Panc1 (cell line): ENCODE measurements at regions not wholly inside any gene's neighbourhood (a gene's known extent, or its start where the extent isn't known, plus 50 kb on each side); places are given as distances from the start of the nearest gene placed in this dataset.

Source experiments
- ATAC-seq: fragments of 200-7000 bp; cut with Tn5 transposase; 2 replicates; pipeline ENCODE4 v1.9.1; 2020; ENCODE audit warnings: mild to moderate bottlenecking, moderate library complexity
- BruUV-seq: library from RNA; stranded (reverse); fragments of 400-500 nt; replicated peaks from 2 replicates; lab custom pipeline; 2021; lab: Mats Ljungman, UMichigan
- CTCF ChIA-PET: fragments of 300-600 bp; sonication (Branson Sonifier 250); formaldehyde crosslinking; loops from one replicate; lab custom pipeline; 2022; ENCODE audit warnings: antibody characterized with exemption; lab: Charles Lee
- POLR2A ChIA-PET: fragments of 300-600 bp; sonication (Branson Sonifier 250); formaldehyde crosslinking; loops from one replicate; lab custom pipeline; 2022; ENCODE audit warnings: antibody characterized with exemption; lab: Charles Lee
- DNase-seq: peaks from one replicate; pipeline ENCODE4 v3.0.0-alpha.2; 2010; ENCODE audit warnings: low read depth, low spot score
- H3K27ac ChIP-seq: 2 replicates; pipeline ENCODE4 v1.5.1; 2011; ENCODE audit warnings: mild to moderate bottlenecking, low read length, inconsistent platforms
- H3K27me3 ChIP-seq: fragments of 200-500 bp; sonication (Bioruptor generic); 2 replicates; pipeline ENCODE4 v1.6.0; 2014; ENCODE audit warnings: low read length, inconsistent platforms; ENCODE audit not compliant: control insufficient read depth, insufficient read depth
- H3K36me3 ChIP-seq: fragments of 200-500 bp; sonication (Bioruptor generic); 2 replicates; pipeline ENCODE4 v1.5.1; 2014; ENCODE audit warnings: inconsistent platforms, mild to moderate bottlenecking, low read length, moderate library complexity; ENCODE audit not compliant: control insufficient read depth, insufficient read depth
- H3K4me1 ChIP-seq: 2 replicates; pipeline ENCODE4 v1.5.1; 2011; ENCODE audit warnings: inconsistent platforms, mild to moderate bottlenecking, low read length, moderate library complexity; ENCODE audit not compliant: control insufficient read depth, insufficient read depth
- H3K4me3 ChIP-seq, 2 experiments: 2 replicates each; pipeline ENCODE4 v1.5.1; 2011 to 2012; ENCODE audit warnings: low read depth in 2 of 2, low read length in 2 of 2, mild to moderate bottlenecking in 2 of 2, inconsistent platforms in 1 of 2, moderate library complexity in 1 of 2
- H3K9me3 ChIP-seq: fragments of 200-500 bp; sonication (Bioruptor generic); 2 replicates; pipeline ENCODE4 v1.5.1; 2014; ENCODE audit warnings: low read depth, mild to moderate bottlenecking, inconsistent platforms, low read length, moderate library complexity; ENCODE audit not compliant: control insufficient read depth, insufficient read depth
- POLR2AphosphoS5 ChIP-seq: IDR thresholded peaks from 2 replicates; pipeline ENCODE4 v1.6.1; 2012; ENCODE audit warnings: mild to moderate bottlenecking, low read depth, low read length, moderate library complexity
- SIN3A ChIP-seq: IDR thresholded peaks from 2 replicates; pipeline ENCODE4 v1.6.1; 2012; ENCODE audit warnings: low read depth, mild to moderate bottlenecking, low read length, moderate library complexity, borderline replicate concordance; ENCODE audit not compliant: insufficient read depth
- TCF7L2 ChIP-seq: IDR thresholded peaks from 2 replicates; pipeline ENCODE4 v1.6.1; 2011; ENCODE audit warnings: mild to moderate bottlenecking, low read depth, low read length, inconsistent platforms
- in situ Hi-C: cut with HindIII; loops from 2 replicates; pipeline ENCODE4 v1.10.0; 2016; ENCODE audit warnings: low sequenced_read_pairs, low pct_unique_long_range_greater_than_20kb
- intact Hi-C: fragments of 100-400 bp; cut with micrococcal nuclease; formaldehyde crosslinking; loops from one replicate; pipeline ENCODE4 v1.10.0; 2022; ENCODE audit not compliant: unreplicated experiment
- TF ChIP-seq, protein P1 (sequence below), 2 experiments: IDR thresholded peaks; 2 replicates each; pipeline ENCODE4 v1.6.1; 2011 to 2012; ENCODE audit warnings: low read depth in 2 of 2, control low read depth in 1 of 2, low read length in 1 of 2, mild to moderate bottlenecking in 1 of 2, moderate library complexity in 1 of 2; ENCODE audit not compliant: insufficient read depth in 1 of 2
- TF ChIP-seq, protein P2 (sequence below): fragments of 450-650 bp; IDR thresholded peaks from 2 replicates; pipeline ENCODE4 v1.5.1; 2017; ENCODE audit warnings: mild to moderate bottlenecking

DNA sequence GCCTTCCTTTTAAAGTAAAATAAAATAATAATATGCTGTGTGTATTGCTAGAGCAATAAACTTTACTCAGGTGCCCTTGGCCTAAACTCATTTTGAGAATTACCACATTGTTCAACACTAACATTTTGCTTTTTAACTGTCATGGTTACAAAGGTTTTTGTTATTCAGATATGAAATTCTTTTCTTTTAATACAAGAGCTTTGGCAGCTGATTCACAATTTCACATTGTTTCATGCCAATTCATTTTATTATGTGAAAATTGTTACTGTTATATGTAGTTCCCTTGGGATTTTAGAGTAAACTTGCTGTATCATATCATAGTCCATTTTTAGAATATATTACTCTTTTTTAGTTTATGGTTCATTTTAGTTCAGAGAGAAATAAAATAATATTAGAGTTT is 65.8 kb upstream of the ZNF804A start:
- H3K27ac ChIP-seq = no peak overlapping the region

DNA sequence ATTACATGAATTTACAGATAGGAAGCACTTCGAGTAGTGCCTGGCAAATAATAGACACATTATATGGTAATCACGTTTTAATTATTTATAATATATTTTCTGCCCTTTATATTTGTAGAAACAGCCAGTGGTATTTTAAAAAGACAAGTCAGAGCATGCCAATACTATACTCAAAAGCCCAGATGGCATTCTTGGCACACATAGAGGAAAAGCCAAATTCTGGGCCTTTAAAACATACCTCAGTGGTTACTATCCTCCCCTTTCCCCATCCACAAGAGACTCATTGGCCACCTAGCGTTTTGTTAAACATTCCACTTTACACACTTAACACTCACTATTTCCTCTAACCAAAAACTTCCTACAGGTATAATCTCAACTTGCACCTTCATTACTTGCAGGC is 63.3 kb upstream of the ZNF804A start:
- Histone ChIP-seq H3K27ac (no peak overlapping the region), H3K4me1 (no peaks in the 10 kb centered on the region), H3K9me3 (no peaks in the 10 kb centered on the region), H3K4me3 (no peak overlapping the region), H3K36me3 (no peaks in the 10 kb centered on the region), H3K27me3 (no peaks in the 10 kb centered on the region)
- TF ChIP-seq POLR2AphosphoS5 (no peak), TCF7L2 (no peak)
- TF ChIP-seq, protein P1, sequence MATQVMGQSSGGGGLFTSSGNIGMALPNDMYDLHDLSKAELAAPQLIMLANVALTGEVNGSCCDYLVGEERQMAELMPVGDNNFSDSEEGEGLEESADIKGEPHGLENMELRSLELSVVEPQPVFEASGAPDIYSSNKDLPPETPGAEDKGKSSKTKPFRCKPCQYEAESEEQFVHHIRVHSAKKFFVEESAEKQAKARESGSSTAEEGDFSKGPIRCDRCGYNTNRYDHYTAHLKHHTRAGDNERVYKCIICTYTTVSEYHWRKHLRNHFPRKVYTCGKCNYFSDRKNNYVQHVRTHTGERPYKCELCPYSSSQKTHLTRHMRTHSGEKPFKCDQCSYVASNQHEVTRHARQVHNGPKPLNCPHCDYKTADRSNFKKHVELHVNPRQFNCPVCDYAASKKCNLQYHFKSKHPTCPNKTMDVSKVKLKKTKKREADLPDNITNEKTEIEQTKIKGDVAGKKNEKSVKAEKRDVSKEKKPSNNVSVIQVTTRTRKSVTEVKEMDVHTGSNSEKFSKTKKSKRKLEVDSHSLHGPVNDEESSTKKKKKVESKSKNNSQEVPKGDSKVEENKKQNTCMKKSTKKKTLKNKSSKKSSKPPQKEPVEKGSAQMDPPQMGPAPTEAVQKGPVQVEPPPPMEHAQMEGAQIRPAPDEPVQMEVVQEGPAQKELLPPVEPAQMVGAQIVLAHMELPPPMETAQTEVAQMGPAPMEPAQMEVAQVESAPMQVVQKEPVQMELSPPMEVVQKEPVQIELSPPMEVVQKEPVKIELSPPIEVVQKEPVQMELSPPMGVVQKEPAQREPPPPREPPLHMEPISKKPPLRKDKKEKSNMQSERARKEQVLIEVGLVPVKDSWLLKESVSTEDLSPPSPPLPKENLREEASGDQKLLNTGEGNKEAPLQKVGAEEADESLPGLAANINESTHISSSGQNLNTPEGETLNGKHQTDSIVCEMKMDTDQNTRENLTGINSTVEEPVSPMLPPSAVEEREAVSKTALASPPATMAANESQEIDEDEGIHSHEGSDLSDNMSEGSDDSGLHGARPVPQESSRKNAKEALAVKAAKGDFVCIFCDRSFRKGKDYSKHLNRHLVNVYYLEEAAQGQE (IDR thresholded peaks at IDR 0.05; ENCODE audit: insufficient read depth in 1 of 2, low read depth in 2 of 2, low read length in 1 of 2) = no peak
- TF ChIP-seq, protein P2, sequence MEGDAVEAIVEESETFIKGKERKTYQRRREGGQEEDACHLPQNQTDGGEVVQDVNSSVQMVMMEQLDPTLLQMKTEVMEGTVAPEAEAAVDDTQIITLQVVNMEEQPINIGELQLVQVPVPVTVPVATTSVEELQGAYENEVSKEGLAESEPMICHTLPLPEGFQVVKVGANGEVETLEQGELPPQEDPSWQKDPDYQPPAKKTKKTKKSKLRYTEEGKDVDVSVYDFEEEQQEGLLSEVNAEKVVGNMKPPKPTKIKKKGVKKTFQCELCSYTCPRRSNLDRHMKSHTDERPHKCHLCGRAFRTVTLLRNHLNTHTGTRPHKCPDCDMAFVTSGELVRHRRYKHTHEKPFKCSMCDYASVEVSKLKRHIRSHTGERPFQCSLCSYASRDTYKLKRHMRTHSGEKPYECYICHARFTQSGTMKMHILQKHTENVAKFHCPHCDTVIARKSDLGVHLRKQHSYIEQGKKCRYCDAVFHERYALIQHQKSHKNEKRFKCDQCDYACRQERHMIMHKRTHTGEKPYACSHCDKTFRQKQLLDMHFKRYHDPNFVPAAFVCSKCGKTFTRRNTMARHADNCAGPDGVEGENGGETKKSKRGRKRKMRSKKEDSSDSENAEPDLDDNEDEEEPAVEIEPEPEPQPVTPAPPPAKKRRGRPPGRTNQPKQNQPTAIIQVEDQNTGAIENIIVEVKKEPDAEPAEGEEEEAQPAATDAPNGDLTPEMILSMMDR = no peak
- ChIA-PET POLR2A (no interaction called here), CTCF (no interaction called here)
- in situ Hi-C loops (no loop called here), intact Hi-C loops (no loop called here)
- BruUV-seq = no TSS peak
- ATAC-seq = no peak
- DNase-seq = no peak

More for the DNA sequence above, 65.8 kb upstream of the ZNF804A start:
- Histone ChIP-seq H3K27me3 (no peaks in the 10 kb centered on the region), H3K4me3 (no peak overlapping the region), H3K4me1 (no peaks in the 10 kb centered on the region), H3K36me3 (no peaks in the 10 kb centered on the region), H3K9me3 (peaks cover 6% of the 10 kb centered on the region; the same call in 1 of the 2 replicates)
- no TSS peak for BruUV-seq
- TF ChIP-seq, protein P1 (IDR thresholded peaks at IDR 0.05; ENCODE audit: insufficient read depth in 1 of 2, low read depth in 2 of 2, low read length in 1 of 2) = no peak
- no peak for TF ChIP-seq TCF7L2
- no peak for TF ChIP-seq POLR2AphosphoS5
- no peak for TF ChIP-seq SIN3A
- TF ChIP-seq, protein P2 = no peak
- POLR2A ChIA-PET = no interaction called here
- CTCF ChIA-PET = no interaction called here
- ATAC-seq = no peak
- intact Hi-C loops (no loop called here), in situ Hi-C loops (no loop called here)
- no peak for DNase-seq
